Endothelial cell of umbilical vein (primary cell): ENCODE measurements at regions not wholly inside any gene's neighbourhood (a gene's known extent, or its start where the extent isn't known, plus 50 kb on each side); places are given as distances from the start of the nearest gene placed in this dataset.

Experiments used
- BruUV-seq: library from RNA; stranded (reverse); fragments of 400-500 nt; replicated peaks from 2 replicates; lab custom pipeline; 2021; lab: Mats Ljungman, UMichigan
- CTCF ChIA-PET: fragments of 300-600, 350-600 bp; sonication (Branson Sonifier 250); formaldehyde crosslinking; loops from one replicate; lab custom pipeline; 2021; ENCODE audit warnings: antibody characterized with exemption, inconsistent platforms; lab: Charles Lee
- POLR2A ChIA-PET: fragments of 300-600, 350-600 bp; sonication (Branson Sonifier 250); formaldehyde crosslinking; loops from one replicate; lab custom pipeline; 2021; ENCODE audit warnings: antibody characterized with exemption, inconsistent platforms; lab: Charles Lee
- DNase-seq: peaks from one replicate; pipeline ENCODE4 v3.0.0-alpha.2; 2011; ENCODE audit warnings: low read depth, low spot score
- FAIRE-seq: peaks from 2 replicates; lab custom pipeline; 2011; peaks lifted over from hg19 to GRCh38; lab: Jason Lieb, UNC
- H2AFZ ChIP-seq: 2 replicates; pipeline ENCODE4 v1.6.0; 2012; ENCODE audit warnings: low read depth, low read length, control low read depth, inconsistent platforms
- H3K27ac ChIP-seq: 2 replicates; pipeline ENCODE4 v1.5.1; 2011; ENCODE audit warnings: low read depth, mild to moderate bottlenecking, control low read depth, low read length, moderate library complexity; ENCODE audit not compliant: insufficient read depth
- H3K27me3 ChIP-seq, 2 experiments: 2 replicates each; pipeline versions ENCODE4 v1.6.0 to v1.6.1; 2011; ENCODE audit warnings: low read length in 2 of 2, mixed read lengths in 1 of 2; ENCODE audit not compliant: control insufficient read depth in 2 of 2, insufficient read depth in 2 of 2
- H3K36me3 ChIP-seq, 2 experiments: 2 replicates in 1 of 2; 3 replicates in 1 of 2; pipeline ENCODE4 v1.5.1; 2011; ENCODE audit warnings: low read length in 2 of 2, mild to moderate bottlenecking in 1 of 2, moderate library complexity in 1 of 2; ENCODE audit not compliant: control insufficient read depth in 2 of 2, insufficient read depth in 2 of 2; ENCODE audit errors: extremely low read depth in 1 of 2
- H3K4me1 ChIP-seq: 3 replicates; pipeline ENCODE4 v1.5.1; 2011; ENCODE audit warnings: mild to moderate bottlenecking, low read length; ENCODE audit not compliant: control insufficient read depth, insufficient read depth; ENCODE audit errors: extremely low read depth
- H3K4me2 ChIP-seq: 2 replicates; pipeline ENCODE4 v1.6.1; 2011; ENCODE audit warnings: low read length, control low read depth, mixed read lengths; ENCODE audit not compliant: insufficient read depth
- H3K4me3 ChIP-seq, 3 experiments: fragments of 200-600 bp in 1 of 3; sonication (generic), shearing (Covaris generic) in 1 of 3; replicated peaks in 1 of 3; 2 replicates each; pipeline ENCODE4 v1.5.1; 2011 to 2016; ENCODE audit warnings: control low read depth in 3 of 3, low read length in 3 of 3, mild to moderate bottlenecking in 2 of 3, inconsistent platforms in 1 of 3, low read depth in 1 of 3, moderate library complexity in 1 of 3; ENCODE audit not compliant: insufficient read depth in 1 of 3
- H3K79me2 ChIP-seq: 2 replicates; pipeline ENCODE4 v1.6.0; 2012; ENCODE audit warnings: low read length, inconsistent platforms; ENCODE audit not compliant: control insufficient read depth, insufficient read depth
- H3K9ac ChIP-seq: replicated peaks from 2 replicates; pipeline ENCODE3; 2011; ENCODE audit warnings: low read length, control low read depth; ENCODE audit not compliant: insufficient read depth; ENCODE audit errors: extremely low read depth
- H3K9me1 ChIP-seq: replicated peaks from 3 replicates; pipeline ENCODE4 v1.6.0; 2011; ENCODE audit warnings: mild to moderate bottlenecking, low read length; ENCODE audit not compliant: control insufficient read depth, insufficient read depth; ENCODE audit errors: extremely low read depth
- H3K9me3 ChIP-seq: replicated peaks from 2 replicates; pipeline ENCODE4 v1.5.1; 2012; ENCODE audit warnings: low read length, inconsistent platforms; ENCODE audit not compliant: control insufficient read depth, insufficient read depth
- H4K20me1 ChIP-seq: replicated peaks from 2 replicates; pipeline ENCODE3; 2011; ENCODE audit warnings: mild to moderate bottlenecking, low read length; ENCODE audit not compliant: control insufficient read depth, insufficient read depth; ENCODE audit errors: extremely low read depth
- CTCF ChIP-seq, 2 donors: IDR thresholded peaks; 1 replicate in 1 of 2; 2 replicates in 1 of 2; pipeline ENCODE4 v1.5.1; 2011; ENCODE audit warnings: low read length in 2 of 2, mild to moderate bottlenecking in 2 of 2, moderate library complexity in 2 of 2, control low read depth in 1 of 2, inconsistent platforms in 1 of 2, low read depth in 1 of 2; ENCODE audit not compliant: insufficient read depth in 1 of 2; ENCODE audit errors: extremely low read depth in 1 of 2
- EZH2 ChIP-seq: IDR thresholded peaks from 2 replicates; pipeline ENCODE4 v1.6.1; 2012; ENCODE audit warnings: borderline replicate concordance, low read depth, mild to moderate bottlenecking, moderate library complexity, low read length, inconsistent platforms; ENCODE audit not compliant: severe bottlenecking
- FOS ChIP-seq: IDR thresholded peaks from 2 replicates; pipeline ENCODE4 v1.6.1; 2011; ENCODE audit warnings: mild to moderate bottlenecking, low read length, moderate library complexity, borderline replicate concordance; ENCODE audit not compliant: insufficient read depth
- GATA2 ChIP-seq: IDR thresholded peaks from 2 replicates; pipeline ENCODE4 v1.7.0; 2011; ENCODE audit warnings: low read depth, mild to moderate bottlenecking, moderate library complexity, mixed read lengths, low read length; ENCODE audit not compliant: insufficient read length, insufficient read depth
- JUN ChIP-seq: IDR thresholded peaks from 2 replicates; pipeline ENCODE4 v1.6.1; 2011; ENCODE audit warnings: borderline replicate concordance, low read depth; ENCODE audit not compliant: insufficient read length, insufficient read depth
- MAX ChIP-seq: IDR thresholded peaks from 2 replicates; pipeline ENCODE4 v1.6.1; 2011; ENCODE audit not compliant: insufficient read depth, insufficient read length
- MYC ChIP-seq: IDR thresholded peaks from one replicate; pipeline ENCODE4 v1.6.1; 2011; ENCODE audit warnings: mild to moderate bottlenecking, low read depth, low read length
- POLR2A ChIP-seq: IDR thresholded peaks from 2 replicates; pipeline ENCODE4 v1.6.1; 2012; ENCODE audit warnings: low read depth, mild to moderate bottlenecking, control low read depth, low read length
- POLR2AphosphoS5 ChIP-seq: IDR thresholded peaks from 2 replicates; pipeline ENCODE4 v1.6.1; 2012; ENCODE audit warnings: low read depth, mild to moderate bottlenecking, control low read depth, low read length, moderate library complexity; ENCODE audit not compliant: insufficient read depth
- dilution Hi-C: fragments of 300-500 bp; cut with MboI; formaldehyde crosslinking; loops from one replicate; pipeline ENCODE4 v1.15.0; 2019; ENCODE audit warnings: low sequenced_read_pairs; ENCODE audit not compliant: extremely low pct_ligation_motif_present
- intact Hi-C: fragments of 100-400 bp; cut with micrococcal nuclease; formaldehyde crosslinking; loops from one replicate; pipeline ENCODE4 v1.10.0; 2022

GRCh38 chr12:98419795-98420404, 95.5 kb upstream of the TMPO start:
- H3K4me3 ChIP-seq = no peak overlapping the region
- H3K9me1 ChIP-seq = no peaks in the 10 kb centered on the region
- H3K27me3 ChIP-seq = no peaks in the 10 kb centered on the region
- no peaks in the 10 kb centered on the region for H3K36me3 ChIP-seq
- CTCF ChIA-PET = interaction anchor here (1.2 to 3.8 kb wide), 4 partner anchors 9 to 114 kb away, joined by 4 to 39 read pairs (median 6); no protein-coding TSS in a partner anchor
- H3K27ac ChIP-seq = no peak overlapping the region
- H3K4me2 ChIP-seq = no peak overlapping the region
- POLR2A ChIA-PET = no interaction called here
- no peak overlapping the region for H3K9ac ChIP-seq
- no TSS peak for BruUV-seq
- H3K9me3 ChIP-seq = no peaks in the 10 kb centered on the region
- no peak for TF ChIP-seq JUN
- no peak for TF ChIP-seq POLR2AphosphoS5
- TF ChIP-seq MYC = no peak
- TF ChIP-seq FOS = no peak
- TF ChIP-seq POLR2A = no peak
- no peak for TF ChIP-seq GATA2
- no peak for TF ChIP-seq MAX
- no peak for TF ChIP-seq EZH2
- TF ChIP-seq CTCF (IDR thresholded peaks at IDR 0.05; ENCODE audit: extremely low read depth in 1 of 2, insufficient read depth in 1 of 2, low read depth in 1 of 2, low read length in 2 of 2) = no peak
- H2AFZ ChIP-seq = no peak overlapping the region
- intact Hi-C loops = no loop called here
- H4K20me1 ChIP-seq = no peaks in the 10 kb centered on the region
- DNase-seq (no peak), FAIRE-seq (no peak)
- dilution Hi-C loops = no loop called here
- no peaks in the 10 kb centered on the region for H3K79me2 ChIP-seq
- peaks cover 12% of the 10 kb centered on the region for H3K4me1 ChIP-seq
